ENCODE measurements at regions not wholly inside any gene's neighbourhood (a gene's known extent, or its start where the extent isn't known, plus 50 kb on each side); places are given as distances from the start of the nearest gene placed in this dataset.

DNA sequence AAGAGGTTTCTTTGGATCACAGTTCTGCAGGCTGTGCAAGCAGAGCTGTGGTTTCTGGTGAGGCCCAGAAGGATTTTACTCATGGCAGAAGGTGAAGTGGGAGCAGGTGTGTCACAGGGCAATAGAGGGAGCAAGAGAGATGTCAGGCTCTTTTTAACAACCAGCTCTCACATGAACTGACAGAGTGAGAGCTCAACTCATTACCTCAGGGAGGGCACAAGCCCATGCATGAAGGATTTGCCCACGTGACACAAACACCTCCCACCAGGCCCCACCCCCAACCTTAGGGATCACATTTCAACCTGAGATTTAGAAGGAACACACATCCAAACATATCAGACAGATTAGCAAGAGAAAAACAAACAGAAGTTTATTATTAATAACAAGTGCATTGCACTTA lies 470.4 kb downstream of the GALC start:
- no peak for TF ChIP-seq CTCF (IDR thresholded peaks at IDR 0.05; ENCODE audit: extremely low read depth, missing control alignments)
- DNase-seq (ENCODE audit: low spot score) = no peak

DNA sequence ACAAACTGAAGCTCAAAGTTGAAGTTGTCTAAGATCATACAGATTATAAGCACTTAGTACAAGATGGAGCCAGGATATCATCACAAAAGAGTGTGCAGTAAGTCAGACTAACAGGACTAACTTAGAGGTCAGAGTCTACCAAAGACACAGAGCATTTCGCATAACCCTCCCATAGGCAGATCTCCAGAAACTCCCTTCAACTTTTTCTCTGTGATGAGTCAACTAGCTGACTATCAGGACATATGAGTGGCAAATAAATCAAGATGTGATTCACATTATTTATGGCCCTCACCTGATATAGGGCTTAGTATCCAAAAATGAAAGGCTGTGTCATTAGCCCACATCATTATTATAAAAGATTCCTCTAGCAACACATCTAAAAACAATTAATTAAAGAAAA lies 484.6 kb downstream of the GALC start:
- no peak for TF ChIP-seq CTCF (IDR thresholded peaks at IDR 0.05; ENCODE audit: extremely low read depth, missing control alignments)
- DNase-seq (ENCODE audit: low spot score) = no peak

DNA sequence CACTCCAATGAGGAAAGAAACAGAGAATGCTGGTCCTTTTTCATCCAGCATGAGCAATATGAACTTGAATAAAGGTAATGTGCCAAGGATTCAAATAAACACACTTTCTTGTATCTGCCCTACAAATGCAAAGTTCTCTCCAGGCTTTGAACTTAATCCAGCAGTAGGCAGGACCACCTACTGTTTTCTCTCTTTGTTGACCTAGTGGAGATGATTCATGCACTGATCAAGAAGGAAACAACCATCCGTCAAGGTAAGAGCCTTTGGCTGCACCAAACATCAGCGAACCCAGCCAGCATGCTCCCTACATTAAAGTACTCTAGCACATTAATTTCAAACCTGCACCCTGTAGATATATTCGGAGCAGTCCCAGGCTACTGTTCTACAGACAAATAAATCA lies 489.3 kb downstream of the GALC start:
- no peak for DNase-seq (ENCODE audit: low spot score)
- TF ChIP-seq CTCF (IDR thresholded peaks at IDR 0.05; ENCODE audit: extremely low read depth, missing control alignments) = no peak

GRCh38 chr14:87497301-87497700 lies 495.7 kb downstream of the GALC start:
- TF ChIP-seq CTCF (IDR thresholded peaks at IDR 0.05; ENCODE audit: extremely low read depth, missing control alignments) = no peak
- DNase-seq (ENCODE audit: low spot score) = no peak

DNA sequence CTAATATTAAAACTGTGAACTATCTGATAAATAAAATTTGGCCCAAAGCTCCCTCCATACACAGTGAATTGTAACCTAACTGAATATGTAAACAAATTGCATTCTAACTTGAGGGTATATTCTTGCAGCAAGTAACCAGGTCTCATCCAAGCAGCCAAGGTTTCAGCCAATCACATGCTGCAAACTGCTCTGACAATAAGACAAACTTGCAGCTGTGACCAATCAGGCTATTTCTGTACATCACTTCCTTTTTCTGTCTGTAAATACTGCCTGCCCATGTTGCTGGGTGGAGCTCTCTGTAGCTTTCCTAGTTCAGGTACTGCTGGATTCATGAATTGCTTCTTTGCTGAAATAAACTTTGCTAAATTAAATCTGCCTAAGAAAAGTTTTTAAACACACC lies 499.0 kb downstream of the GALC start:
- DNase-seq (ENCODE audit: low spot score) = no peak
- TF ChIP-seq CTCF (IDR thresholded peaks at IDR 0.05; ENCODE audit: extremely low read depth, missing control alignments) = no peak

GRCh38 chr14:87492561-87492960 lies 500.4 kb downstream of the GALC start:
- no peak for DNase-seq (ENCODE audit: low spot score)
- TF ChIP-seq CTCF (IDR thresholded peaks at IDR 0.05; ENCODE audit: extremely low read depth, missing control alignments) = no peak

DNA sequence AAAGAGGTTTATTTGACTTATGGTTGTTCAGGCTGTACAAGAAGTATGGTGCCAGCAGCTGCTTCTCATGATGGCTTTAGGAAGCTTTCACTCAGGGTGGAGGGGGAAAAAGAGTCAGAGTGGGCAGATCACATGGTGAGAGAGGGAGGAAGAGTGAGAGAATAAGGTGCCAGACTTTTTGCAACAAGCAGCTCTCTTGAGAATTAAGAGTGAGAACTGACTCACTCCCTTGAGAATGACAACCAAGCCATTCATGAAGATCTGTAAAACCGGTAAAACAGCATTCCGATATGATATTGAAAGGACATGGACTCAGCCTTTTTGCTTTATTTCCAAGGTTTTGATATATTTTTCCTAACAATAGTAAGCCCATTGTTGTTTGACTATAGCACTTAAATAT lies 501.2 kb downstream of the GALC start:
- no peak for DNase-seq (ENCODE audit: low spot score)
- no peak for TF ChIP-seq CTCF (IDR thresholded peaks at IDR 0.05; ENCODE audit: extremely low read depth, missing control alignments)
